ENCODE measurements at regions not wholly inside any gene's neighbourhood (a gene's known extent, or its start where the extent isn't known, plus 50 kb on each side); places are given as distances from the start of the nearest gene placed in this dataset.

GRCh38 chr4:134465417-134465816 lies 263.8 kb upstream of the PABPC4L start:
- no peak for DNase-seq

DNA sequence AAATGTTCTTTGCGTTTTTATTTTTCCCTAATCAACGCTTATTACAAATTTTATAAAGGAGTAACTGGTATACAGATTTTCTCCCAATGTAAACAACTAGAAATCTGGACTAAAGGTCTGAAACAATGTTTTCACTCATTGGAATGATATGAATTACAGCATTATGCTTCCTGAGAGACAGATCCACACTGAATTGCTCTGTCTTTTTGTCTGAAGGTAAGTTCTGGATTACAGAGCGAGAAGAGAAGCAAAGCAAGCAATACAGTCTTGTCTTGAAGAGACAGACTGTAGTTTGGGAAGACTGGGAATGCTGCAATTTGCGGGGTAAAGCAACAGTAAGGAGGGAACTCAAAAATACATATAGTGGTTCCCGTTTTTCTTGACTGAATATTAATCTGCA lies 262.2 kb upstream of the PABPC4L start:
- DNase-seq = no peak

DNA sequence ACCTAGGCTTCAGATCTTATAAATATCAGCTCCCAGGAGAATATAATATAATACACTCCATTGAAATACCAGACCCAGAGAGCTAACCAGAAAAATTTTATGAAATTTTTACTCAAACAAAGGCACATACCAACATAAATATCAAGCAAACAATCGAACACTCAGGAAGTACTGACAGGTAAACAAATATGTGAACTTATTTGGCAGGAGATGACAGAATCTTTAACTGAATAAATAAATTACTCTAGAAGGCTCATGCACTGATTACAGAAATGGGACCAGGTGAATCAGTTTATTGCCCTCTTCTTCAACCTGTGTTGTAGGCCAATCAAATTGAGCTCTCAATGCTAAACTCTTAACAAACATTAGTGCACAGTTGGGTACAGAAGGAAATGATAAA lies 225.2 kb upstream of the PABPC4L start:
- no peak for DNase-seq

DNA sequence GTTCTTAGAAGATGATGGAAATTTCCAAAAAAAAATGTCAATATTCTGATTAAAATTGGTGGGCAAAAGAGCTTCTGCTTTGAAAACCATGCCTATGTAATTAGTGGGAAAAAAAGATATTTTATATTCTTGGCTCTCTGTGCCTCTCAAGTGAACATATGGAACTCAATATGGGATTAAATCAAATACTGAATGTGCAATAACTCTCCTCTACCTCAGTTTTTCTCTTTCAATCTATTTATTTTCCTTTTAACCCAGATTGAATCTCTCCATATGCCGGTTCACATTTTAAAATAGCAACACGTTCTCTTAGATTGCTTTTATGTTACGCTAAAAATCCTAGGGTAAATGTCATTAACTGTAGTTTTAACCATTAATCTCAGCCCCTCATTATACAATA lies 224.2 kb upstream of the PABPC4L start:
- no peak for DNase-seq

DNA sequence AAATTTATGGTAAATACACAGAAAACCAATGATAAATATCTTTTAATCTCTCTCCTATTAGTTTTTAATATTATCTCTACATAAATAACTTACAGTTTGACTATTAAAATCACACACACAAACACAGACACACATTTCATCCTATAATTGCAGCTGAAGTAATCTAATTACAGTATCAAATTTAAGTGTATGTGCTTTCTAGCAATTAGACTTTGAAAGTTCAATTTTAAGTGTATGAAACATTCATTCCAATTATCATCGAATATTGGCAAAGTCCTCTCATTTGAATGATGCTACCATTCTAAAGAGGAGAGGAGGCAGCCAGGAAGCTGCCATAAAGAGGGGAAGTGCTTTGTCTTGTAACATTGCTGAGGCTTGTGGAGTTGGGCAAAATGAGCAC lies 221.2 kb upstream of the PABPC4L start:
- no peak for DNase-seq

- no peak for DNase-seq
These were observed 220.1 kb upstream of the PABPC4L start for GRCh38 chr4:134421734-134422133.

DNA sequence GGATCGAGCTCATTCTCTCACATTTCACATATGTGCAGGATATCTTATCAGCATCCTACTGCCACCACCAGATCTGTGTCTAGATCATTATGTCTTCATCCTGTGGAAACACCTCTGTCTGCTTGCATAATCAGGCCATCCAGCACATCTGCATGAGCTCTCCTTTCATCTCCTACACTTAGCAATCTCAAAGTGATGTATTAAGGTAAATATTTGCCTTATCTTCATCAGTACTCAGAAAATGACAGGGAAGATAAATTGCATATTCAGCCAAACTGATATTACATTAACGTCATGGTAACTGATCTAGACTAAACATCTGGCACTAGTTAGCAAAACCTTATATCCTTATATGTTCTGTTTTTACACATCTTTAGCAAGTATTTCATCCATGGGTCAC lies 207.3 kb upstream of the PABPC4L start:
- DNase-seq = no peak

DNA sequence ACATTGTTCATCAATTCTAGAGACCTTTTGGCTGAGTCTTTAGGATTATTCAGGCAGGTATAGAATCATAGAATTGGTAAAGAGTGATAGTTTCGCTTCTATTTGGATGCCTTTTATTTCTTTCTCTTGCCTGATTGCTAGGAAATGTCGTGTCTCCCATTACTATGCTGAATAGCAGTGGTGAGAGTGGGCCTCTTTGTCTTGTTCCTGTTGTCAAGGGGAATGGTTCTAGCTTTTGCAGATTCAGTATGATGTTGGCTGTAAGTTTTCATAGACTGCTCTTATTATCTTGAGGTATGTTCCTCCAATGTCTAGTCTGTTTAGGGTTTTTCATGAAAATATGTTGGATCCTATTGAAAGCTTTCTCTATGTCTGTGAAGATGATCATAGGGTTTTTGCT lies 200.2 kb upstream of the PABPC4L start:
- DNase-seq = no peak

GRCh38 chr4:134393592-134393991 lies 192.0 kb upstream of the PABPC4L start:
- no peak for DNase-seq

DNA sequence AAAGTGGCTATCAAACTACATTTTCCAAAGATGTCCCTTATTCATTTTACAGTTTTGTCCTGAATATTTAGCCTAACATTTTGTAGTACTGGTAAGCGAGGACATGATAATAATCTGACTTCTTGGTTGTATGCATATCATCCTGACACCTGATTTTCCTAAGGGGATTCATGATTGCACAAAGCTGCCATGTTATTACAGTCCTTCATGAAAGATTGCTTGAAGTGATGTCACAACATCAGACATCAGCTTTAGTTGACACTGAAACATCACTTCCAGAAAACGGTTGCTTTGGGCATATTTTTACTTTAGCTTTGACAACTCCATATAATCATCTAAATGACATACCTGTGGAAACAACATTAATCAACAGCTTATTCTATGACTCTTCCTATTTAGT lies 188.7 kb upstream of the PABPC4L start:
- DNase-seq = no peak

DNA sequence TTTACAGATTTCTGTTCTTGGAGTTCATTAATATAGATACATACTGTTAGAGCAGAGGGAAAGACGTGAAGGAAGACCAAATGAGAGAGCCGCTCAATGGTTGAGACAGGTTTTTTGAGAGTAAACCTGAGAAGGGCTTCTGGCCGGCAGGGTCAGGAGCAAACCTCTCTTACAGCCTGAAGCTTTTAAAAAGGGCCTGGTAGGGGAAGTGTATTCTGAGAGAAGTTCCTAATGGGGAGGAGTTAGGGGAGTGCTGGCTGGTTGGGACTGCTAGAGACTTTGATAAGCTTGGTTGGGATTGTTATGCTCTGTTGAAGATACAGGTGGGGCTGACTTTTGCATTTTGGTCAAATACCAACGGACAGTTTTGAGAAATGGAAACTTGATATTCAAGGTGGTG lies 186.8 kb upstream of the PABPC4L start:
- DNase-seq = no peak

DNA sequence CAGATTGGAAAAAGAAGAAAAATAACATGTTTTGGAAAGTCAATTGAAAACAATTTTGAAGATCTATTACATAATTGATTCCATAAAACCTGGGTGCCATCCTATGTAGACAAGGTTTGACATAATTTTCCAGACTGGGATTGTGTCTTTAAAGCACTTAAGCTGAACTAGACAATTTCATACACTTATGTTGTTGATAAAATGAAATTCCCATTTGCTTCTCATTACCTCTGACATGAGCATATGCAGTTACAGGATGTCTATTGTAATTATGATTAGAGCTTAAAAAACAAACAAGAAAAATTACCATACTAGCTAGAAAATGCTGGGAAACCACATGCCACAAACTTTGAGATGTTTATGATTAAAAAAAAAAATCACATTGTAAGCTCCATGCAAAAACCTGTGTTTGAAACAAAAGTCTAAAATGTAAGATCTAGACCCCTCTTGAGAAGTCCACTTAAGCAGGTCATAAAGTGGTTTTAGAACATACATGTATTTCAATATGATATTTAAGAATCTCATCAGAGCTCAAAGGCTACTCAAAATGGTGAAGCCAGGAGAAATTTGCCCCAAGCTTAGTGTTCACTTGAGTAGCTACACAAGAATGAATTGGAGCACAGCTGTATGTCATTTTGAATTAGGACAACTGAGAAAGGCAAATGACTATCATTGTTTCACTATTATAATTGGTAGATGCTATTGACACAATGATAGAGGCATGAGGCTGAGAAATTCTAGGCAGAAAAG lies 181.1 kb upstream of the PABPC4L start:
- DNase-seq = no peak

- DNase-seq = no peak
These were observed 174.2 kb upstream of the PABPC4L start for GRCh38 chr4:134375775-134376174.

- no peak for DNase-seq
These were observed 164.3 kb upstream of the PABPC4L start for GRCh38 chr4:134365852-134366251.

DNA sequence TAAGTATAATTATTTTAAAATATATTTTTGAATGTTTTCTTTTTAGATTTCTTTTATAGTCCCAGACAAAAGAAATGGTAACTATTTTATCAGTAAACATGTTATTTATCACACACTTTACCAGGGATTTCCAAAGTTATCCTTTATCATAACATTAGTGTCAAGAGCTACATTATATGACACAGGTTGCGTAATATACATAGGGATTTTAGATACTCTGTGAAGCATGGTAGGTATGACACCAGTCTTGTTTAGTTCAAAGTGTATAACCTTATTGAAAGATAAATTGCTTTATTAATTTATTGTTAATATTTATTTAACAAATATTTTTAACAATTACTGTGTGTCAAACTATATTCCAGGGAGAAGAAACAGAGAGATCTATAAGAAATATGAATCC lies 163.3 kb upstream of the PABPC4L start:
- no peak for DNase-seq

- DNase-seq = no peak
These were observed 143.7 kb upstream of the PABPC4L start for GRCh38 chr4:134345244-134345643.

GRCh38 chr4:134343656-134344055 lies 142.1 kb upstream of the PABPC4L start:
- no peak for DNase-seq

GRCh38 chr4:134343081-134343480 lies 141.5 kb upstream of the PABPC4L start:
- DNase-seq = no peak

DNA sequence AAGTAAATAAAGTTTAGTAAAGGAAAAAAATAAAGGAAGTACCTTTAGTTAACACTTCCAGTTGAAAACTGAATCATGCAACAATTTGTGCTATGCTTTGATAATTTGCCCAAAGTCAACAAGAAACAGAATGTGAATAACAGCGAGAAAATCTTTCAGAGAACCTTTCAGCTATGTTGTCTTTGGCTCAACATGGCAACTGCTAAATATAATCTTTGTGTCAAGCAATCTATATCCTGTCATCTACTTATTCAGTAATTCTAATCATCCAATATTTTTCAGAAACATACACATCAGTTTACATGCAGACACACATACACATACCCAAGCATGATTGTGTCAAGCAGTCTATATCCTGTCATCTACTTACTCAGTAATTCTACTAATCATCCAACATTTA lies 136.0 kb upstream of the PABPC4L start:
- DNase-seq = no peak

GRCh38 chr4:134328741-134329140 lies 127.2 kb upstream of the PABPC4L start:
- peak; percentile 20 for DNase-seq

- DNase-seq = peak; percentile 80
These were observed 125.9 kb upstream of the PABPC4L start for GRCh38 chr4:134327274-134328122.

DNA sequence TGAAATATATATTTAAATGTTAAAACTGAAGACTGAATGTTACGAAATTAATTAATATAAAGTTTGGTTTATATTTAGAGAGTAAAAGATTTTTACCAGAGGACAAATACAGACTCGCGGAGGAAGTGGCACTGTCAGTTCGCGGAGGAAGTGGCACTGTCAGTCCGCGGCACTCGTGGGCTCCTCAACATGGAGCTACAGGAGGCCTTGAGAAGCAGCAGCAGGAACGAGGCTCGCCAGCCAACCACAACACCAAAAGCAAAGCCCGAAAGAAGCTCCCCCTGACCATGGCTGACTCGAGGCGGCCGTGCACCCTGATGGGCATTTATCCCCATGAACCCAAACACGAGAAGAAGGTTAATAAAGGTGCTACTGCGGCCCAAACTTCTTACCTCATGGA lies 125.3 kb upstream of the PABPC4L start:
- DNase-seq = no peak

DNA sequence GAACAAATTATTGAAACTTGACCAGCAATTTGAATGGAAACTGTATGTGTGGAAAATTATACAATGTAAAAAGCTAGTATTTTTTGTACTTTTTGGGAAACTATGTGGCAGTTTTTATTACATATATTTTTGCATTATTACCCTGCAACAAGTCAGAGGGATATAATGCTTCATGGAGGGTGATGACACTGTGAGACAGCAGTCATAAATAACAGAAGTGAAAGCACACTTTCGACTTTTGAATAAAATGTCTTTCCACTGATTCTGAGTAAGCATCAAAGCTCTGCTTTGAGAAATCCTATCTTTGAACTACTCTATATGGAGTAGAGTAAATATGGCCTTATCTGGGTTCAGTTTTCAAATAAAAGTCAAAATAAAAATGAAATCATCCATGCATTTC lies 122.6 kb upstream of the PABPC4L start:
- DNase-seq = no peak

DNA sequence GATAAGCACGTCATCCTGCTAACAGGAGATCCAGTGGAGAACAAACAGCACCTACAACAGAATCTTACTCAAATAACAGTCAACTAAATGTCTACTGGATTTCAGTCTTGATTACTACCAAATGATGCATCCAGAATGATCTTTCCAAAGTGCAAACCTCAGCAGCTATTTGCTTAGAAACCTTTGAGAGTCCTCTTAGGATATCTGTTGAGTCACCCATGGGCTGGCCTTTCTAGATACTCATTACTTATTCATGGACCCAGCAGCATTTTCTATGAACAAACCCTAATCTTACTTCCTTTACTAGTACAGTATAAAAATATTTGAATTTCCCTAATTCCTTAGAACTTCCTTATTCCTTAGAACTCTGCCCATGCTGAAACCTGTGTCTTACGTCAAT lies 118.5 kb upstream of the PABPC4L start:
- no peak for DNase-seq

GRCh38 chr4:134313591-134313990 lies 112.0 kb upstream of the PABPC4L start:
- DNase-seq = no peak
